Tibial nerve (tissue), 4 donors: ENCODE measurements at regions not wholly inside any gene's neighbourhood (a gene's known extent, or its start where the extent isn't known, plus 50 kb on each side); places are given as distances from the start of the nearest gene placed in this dataset.
"Not testable (repeated sequence)": the region's sequence is repeated elsewhere in the genome, so short reads cannot be mapped to it uniquely, and the experiment has no call there.

Experiments
- DNase-seq, 2 donors: peaks; one replicate each; pipeline ENCODE4 v3.0.0-alpha.2; 2019; ENCODE audit warnings: low spot score in 2 of 2
- H3K27ac ChIP-seq, 4 donors: fragments of 200-600 bp; sonication (generic) in 3 of 4; one replicate each; pipeline ENCODE4 v1.5.1; 2017 to 2019; ENCODE audit warnings: mild to moderate bottlenecking in 1 of 4
- H3K27me3 ChIP-seq, 2 donors: fragments of 200-600 bp; sonication (generic) in 1 of 2; one replicate each; pipeline versions ENCODE4 v1.5.1 to v1.6.0; 2017 to 2019
- H3K36me3 ChIP-seq, 3 donors: fragments of 200-600 bp; sonication (generic); one replicate each; pipeline ENCODE4 v1.5.1; 2018 to 2019
- H3K4me1 ChIP-seq, 4 donors: fragments of 200-600 bp; sonication (generic) in 3 of 4; one replicate each; pipeline ENCODE4 v1.5.1; 2017 to 2019
- H3K4me3 ChIP-seq, 4 donors: fragments of 200-600 bp; sonication (generic) in 3 of 4; one replicate each; pipeline ENCODE4 v1.5.1; 2017 to 2019; ENCODE audit warnings: mild to moderate bottlenecking in 1 of 4, moderate library complexity in 1 of 4
- H3K9me3 ChIP-seq, 4 donors: fragments of 200-600 bp; sonication (generic) in 3 of 4; one replicate each; pipeline ENCODE4 v1.5.1; 2017 to 2019
- CTCF ChIP-seq, 5 experiments: fragments of 200-600 bp in 3 of 5; fragments of 450-650 bp in 2 of 5; sonication (generic) in 3 of 5; IDR thresholded peaks; one replicate each; pipeline ENCODE4 v1.5.1; 2016 to 2019; ENCODE audit warnings: antibody characterized with exemption in 5 of 5, mild to moderate bottlenecking in 3 of 5, moderate library complexity in 2 of 5
- EP300 ChIP-seq, 2 donors: sonication (generic); formaldehyde crosslinking; IDR thresholded peaks; one replicate each; pipeline ENCODE4 v1.6.1; 2017; ENCODE audit warnings: antibody characterized with exemption in 2 of 2, mild to moderate bottlenecking in 1 of 2
- POLR2A ChIP-seq, 2 donors: fragments of 450-650 bp; IDR thresholded peaks; one replicate each; pipeline ENCODE4 v1.6.1; 2017; ENCODE audit warnings: antibody characterized with exemption in 2 of 2, mild to moderate bottlenecking in 2 of 2, moderate library complexity in 2 of 2
- WGBS, 2 donors: methylation state at CpG; one replicate each; pipeline ENCODE4 v1.1.5; 2018; 5-methylcytosine and 5-hydroxymethylcytosine counted together

- no peaks in the 10 kb centered on the region for H3K9me3 ChIP-seq
- 78 to 95% methylated on average over 8 of the region's 8 CpGs for WGBS, 2 donors
- no peaks in the 10 kb centered on the region for H3K4me1 ChIP-seq
- TF ChIP-seq POLR2A (IDR thresholded peaks at IDR 0.05) (no peak), CTCF (IDR thresholded peaks at IDR 0.05) (no peak), EP300 (IDR thresholded peaks at IDR 0.05) (no peak)
- no peak overlapping the region for H3K27ac ChIP-seq
- no peaks in the 10 kb centered on the region for H3K36me3 ChIP-seq
- H3K4me3 ChIP-seq, result no peak overlapping the region
- no peak for DNase-seq
- H3K27me3 ChIP-seq, result no peaks in the 10 kb centered on the region
Measured at GRCh38 chr17:16866436-16866835, 105.5 kb downstream of the TNFRSF13B start.

- not testable (repeated sequence) for H3K36me3 ChIP-seq, H3K27me3 ChIP-seq, DNase-seq, H3K27ac ChIP-seq, H3K4me3 ChIP-seq, H3K9me3 ChIP-seq, H3K4me1 ChIP-seq
- WGBS, 2 donors, result 67 to 71% methylated on average over 1 of the region's 8 CpGs
Measured at GRCh38 chr17:16865704-16866103, 106.2 kb downstream of the TNFRSF13B start.

- WGBS, 2 donors, result no CpG with 5 or more reads among the region's 13 CpGs
- DNase-seq, result not testable (repeated sequence)
Measured at GRCh38 chr17:16865077-16865613, 106.8 kb downstream of the TNFRSF13B start.

GRCh38 chr17:16864462-16865076, 107.3 kb downstream of the TNFRSF13B start:
- DNase-seq, H3K27ac ChIP-seq: not testable (repeated sequence)
- WGBS, 2 donors, result no CpG with 5 or more reads among the region's 11 CpGs

More at GRCh38 chr17:16865077-16865613, 106.8 kb downstream of the TNFRSF13B start:
- H3K27me3 ChIP-seq, H3K36me3 ChIP-seq, H3K4me1 ChIP-seq, H3K9me3 ChIP-seq, H3K27ac ChIP-seq, H3K4me3 ChIP-seq: not testable (repeated sequence)

GRCh38 chr17:16861152-16861551, 110.8 kb downstream of the TNFRSF13B start:
- not testable (repeated sequence) for H3K9me3 ChIP-seq, H3K4me3 ChIP-seq, H3K36me3 ChIP-seq, H3K27me3 ChIP-seq, DNase-seq, H3K27ac ChIP-seq, H3K4me1 ChIP-seq
- 86 to 92% methylated on average over 2 to 8 of the region's 8 CpGs for WGBS, 2 donors

More at GRCh38 chr17:16864462-16865076, 107.3 kb downstream of the TNFRSF13B start:
- H3K36me3 ChIP-seq, H3K27me3 ChIP-seq, H3K9me3 ChIP-seq, H3K4me3 ChIP-seq, H3K4me1 ChIP-seq: not testable (repeated sequence)

GRCh38 chr17:16860467-16860866, 111.5 kb downstream of the TNFRSF13B start:
- H3K4me3 ChIP-seq, H3K4me1 ChIP-seq, H3K9me3 ChIP-seq, H3K36me3 ChIP-seq, H3K27me3 ChIP-seq, H3K27ac ChIP-seq, DNase-seq: not testable (repeated sequence)
- WGBS, 2 donors, result 91 to 92% methylated on average over 9 of the region's 9 CpGs

- H3K9me3 ChIP-seq, H3K4me1 ChIP-seq, H3K27ac ChIP-seq, H3K27me3 ChIP-seq, DNase-seq, H3K4me3 ChIP-seq, H3K36me3 ChIP-seq: not testable (repeated sequence)
- WGBS, 2 donors, result 86 to 96% methylated on average over 2 of the region's 2 CpGs
Measured at GRCh38 chr17:16859515-16859914, 112.4 kb downstream of the TNFRSF13B start.

GRCh38 chr17:16857746-16858145, 114.2 kb downstream of the TNFRSF13B start:
- H3K4me1 ChIP-seq, H3K9me3 ChIP-seq, H3K27me3 ChIP-seq, H3K36me3 ChIP-seq, H3K27ac ChIP-seq, H3K4me3 ChIP-seq, DNase-seq: not testable (repeated sequence)
- WGBS, 2 donors, result 87 to 90% methylated on average over 3 to 5 of the region's 6 CpGs

GRCh38 chr17:16856846-16857245, 115.1 kb downstream of the TNFRSF13B start:
- not testable (repeated sequence) for H3K27me3 ChIP-seq, H3K36me3 ChIP-seq, H3K4me1 ChIP-seq, H3K27ac ChIP-seq, H3K4me3 ChIP-seq, DNase-seq, H3K9me3 ChIP-seq
- 71 to 72% methylated on average over 3 of the region's 3 CpGs for WGBS, 2 donors

GRCh38 chr17:16856171-16856570, 115.7 kb downstream of the TNFRSF13B start:
- not testable (repeated sequence) for H3K4me1 ChIP-seq, H3K36me3 ChIP-seq, H3K4me3 ChIP-seq, H3K9me3 ChIP-seq, H3K27me3 ChIP-seq, DNase-seq, H3K27ac ChIP-seq
- 63 to 64% methylated on average over 12 of the region's 12 CpGs for WGBS, 2 donors

GRCh38 chr17:16854636-16855035, 117.3 kb downstream of the TNFRSF13B start:
- 82 to 83% methylated on average over 5 of the region's 5 CpGs for WGBS, 2 donors
- not testable (repeated sequence) for H3K4me1 ChIP-seq, H3K4me3 ChIP-seq, H3K36me3 ChIP-seq, DNase-seq, H3K27ac ChIP-seq, H3K9me3 ChIP-seq, H3K27me3 ChIP-seq
